ENCODE measurements at regions not wholly inside any gene's neighbourhood (a gene's known extent, or its start where the extent isn't known, plus 50 kb on each side); places are given as distances from the start of the nearest gene placed in this dataset.

- TF ChIP-seq SNAPC4 (CRISPR knock-in tag; IDR thresholded peaks at IDR 0.05) (no peak), ZSCAN21 (CRISPR knock-in tag; IDR thresholded peaks at IDR 0.05; ENCODE audit: borderline replicate concordance) (no peak), NCOA5 (CRISPR knock-in tag; IDR thresholded peaks at IDR 0.05) (no peak), ATF7-NPFF (CRISPR knock-in tag; IDR thresholded peaks at IDR 0.05; ENCODE audit: low read depth) (peak; percentile 65; the same call in 1 of the 2 replicates), ZNF510 (CRISPR knock-in tag; IDR thresholded peaks at IDR 0.05; ENCODE audit: low read depth) (0 out of 2 replicates have a peak, but pooled peaks have one; percentile 60), PHF20 (CRISPR knock-in tag; IDR thresholded peaks at IDR 0.05) (no peak), ZNF562 (CRISPR knock-in tag; IDR thresholded peaks at IDR 0.05; ENCODE audit: borderline replicate concordance) (no peak), ZNF687 (CRISPR knock-in tag; IDR thresholded peaks at IDR 0.05) (peak; percentile 47; the same call in 1 of the 2 replicates), ZNF704 (CRISPR knock-in tag; IDR thresholded peaks at IDR 0.05; ENCODE audit: borderline replicate concordance) (no peak), PHF21A (CRISPR knock-in tag; IDR thresholded peaks at IDR 0.05) (peak; percentile 93), NFYC (CRISPR knock-in tag; IDR thresholded peaks at IDR 0.05) (no peak), DR1 (CRISPR knock-in tag; IDR thresholded peaks at IDR 0.05) (no peak), RAD51 (IDR thresholded peaks at IDR 0.05; ENCODE audit: borderline replicate concordance) (peak; percentile 35; the same call in 1 of the 2 replicates), ZNF12 (CRISPR knock-in tag; IDR thresholded peaks at IDR 0.05) (peak; percentile 86; the same call in 1 of the 2 replicates)
- TF ChIP-seq, protein P1, sequence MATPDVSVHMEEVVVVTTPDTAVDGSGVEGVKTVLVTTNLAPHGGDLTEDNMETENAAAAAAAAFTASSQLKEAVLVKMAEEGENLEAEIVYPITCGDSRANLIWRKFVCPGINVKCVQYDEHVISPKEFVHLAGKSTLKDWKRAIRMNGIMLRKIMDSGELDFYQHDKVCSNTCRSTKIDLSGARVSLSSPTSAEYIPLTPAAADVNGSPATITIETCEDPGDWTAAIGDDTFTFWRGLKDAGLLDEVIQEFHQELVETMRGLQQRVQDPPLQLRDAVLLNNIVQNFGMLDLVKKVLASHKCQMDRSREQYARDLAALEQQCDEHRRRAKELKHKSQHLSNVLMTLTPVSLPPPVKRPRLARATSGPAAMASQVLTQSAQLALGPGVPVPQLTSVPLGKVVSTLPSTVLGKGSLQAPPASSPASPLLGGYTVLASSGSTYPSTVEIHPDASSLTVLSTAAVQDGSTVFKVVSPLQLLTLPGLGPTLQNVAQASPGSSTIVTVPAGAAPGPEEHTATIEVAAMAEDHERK (CRISPR knock-in tag; IDR thresholded peaks at IDR 0.05; ENCODE audit: low read depth): no peak
Measured at GRCh38 chr6:144578385-144579350, 293.5 kb downstream of the UTRN start (continued).

Measured in HepG2 (cell line).